ENCODE measurements at regions not wholly inside any gene's neighbourhood (a gene's known extent, or its start where the extent isn't known, plus 50 kb on each side); places are given as distances from the start of the nearest gene placed in this dataset.

DNA sequence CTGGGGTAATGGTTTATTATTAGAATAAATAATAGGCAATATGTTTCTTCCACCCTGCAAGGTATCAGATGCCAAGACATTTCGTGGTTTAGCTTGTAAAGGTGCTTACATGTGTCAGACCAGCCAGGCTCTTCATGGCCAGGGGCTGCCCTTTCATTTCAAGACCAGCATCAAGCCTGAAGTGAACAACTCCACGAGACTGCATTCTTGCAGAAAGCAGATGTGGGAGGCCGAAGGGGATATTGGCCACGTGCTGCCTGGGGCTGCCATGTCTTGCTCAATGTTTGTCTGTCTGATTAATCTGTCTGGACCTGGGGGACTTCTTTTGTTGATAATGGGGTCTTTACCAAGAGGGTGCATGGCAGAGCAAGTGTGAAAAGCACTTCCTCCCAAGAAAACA lies 294.2 kb upstream of the RBFOX1 start:
- no peak for DNase-seq (ENCODE audit: low read depth)
- no peak overlapping the region for H3K4me3 ChIP-seq (ENCODE audit: low read depth, low read length)
- TF ChIP-seq, protein P1, sequence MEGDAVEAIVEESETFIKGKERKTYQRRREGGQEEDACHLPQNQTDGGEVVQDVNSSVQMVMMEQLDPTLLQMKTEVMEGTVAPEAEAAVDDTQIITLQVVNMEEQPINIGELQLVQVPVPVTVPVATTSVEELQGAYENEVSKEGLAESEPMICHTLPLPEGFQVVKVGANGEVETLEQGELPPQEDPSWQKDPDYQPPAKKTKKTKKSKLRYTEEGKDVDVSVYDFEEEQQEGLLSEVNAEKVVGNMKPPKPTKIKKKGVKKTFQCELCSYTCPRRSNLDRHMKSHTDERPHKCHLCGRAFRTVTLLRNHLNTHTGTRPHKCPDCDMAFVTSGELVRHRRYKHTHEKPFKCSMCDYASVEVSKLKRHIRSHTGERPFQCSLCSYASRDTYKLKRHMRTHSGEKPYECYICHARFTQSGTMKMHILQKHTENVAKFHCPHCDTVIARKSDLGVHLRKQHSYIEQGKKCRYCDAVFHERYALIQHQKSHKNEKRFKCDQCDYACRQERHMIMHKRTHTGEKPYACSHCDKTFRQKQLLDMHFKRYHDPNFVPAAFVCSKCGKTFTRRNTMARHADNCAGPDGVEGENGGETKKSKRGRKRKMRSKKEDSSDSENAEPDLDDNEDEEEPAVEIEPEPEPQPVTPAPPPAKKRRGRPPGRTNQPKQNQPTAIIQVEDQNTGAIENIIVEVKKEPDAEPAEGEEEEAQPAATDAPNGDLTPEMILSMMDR (IDR thresholded peaks at IDR 0.05; ENCODE audit: insufficient read depth, low read depth, low read length) = no peak

DNA sequence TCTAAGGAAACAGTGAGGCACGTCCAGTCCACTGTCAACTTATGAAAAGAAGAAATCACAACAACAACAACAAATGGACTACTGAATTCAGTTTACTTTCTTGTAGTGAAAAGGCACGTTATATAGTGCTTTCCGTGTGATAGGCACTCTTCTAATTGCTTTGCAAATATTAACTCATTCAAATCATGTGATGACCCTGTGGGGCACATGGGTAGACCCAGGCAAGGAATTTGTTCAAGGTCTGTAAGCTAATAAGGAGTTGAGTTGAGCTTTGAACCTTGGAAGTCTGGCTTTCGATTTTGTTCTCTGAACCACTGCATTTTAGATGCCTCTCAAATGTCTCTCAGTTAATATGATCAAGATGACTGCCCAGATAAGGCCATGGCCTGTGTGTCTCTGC lies 295.1 kb upstream of the RBFOX1 start:
- DNase-seq (ENCODE audit: low read depth) = no peak
- no peak overlapping the region for H3K4me3 ChIP-seq (ENCODE audit: low read depth, low read length)
- TF ChIP-seq, protein P1 (IDR thresholded peaks at IDR 0.05; ENCODE audit: insufficient read depth, low read depth, low read length) = no peak

DNA sequence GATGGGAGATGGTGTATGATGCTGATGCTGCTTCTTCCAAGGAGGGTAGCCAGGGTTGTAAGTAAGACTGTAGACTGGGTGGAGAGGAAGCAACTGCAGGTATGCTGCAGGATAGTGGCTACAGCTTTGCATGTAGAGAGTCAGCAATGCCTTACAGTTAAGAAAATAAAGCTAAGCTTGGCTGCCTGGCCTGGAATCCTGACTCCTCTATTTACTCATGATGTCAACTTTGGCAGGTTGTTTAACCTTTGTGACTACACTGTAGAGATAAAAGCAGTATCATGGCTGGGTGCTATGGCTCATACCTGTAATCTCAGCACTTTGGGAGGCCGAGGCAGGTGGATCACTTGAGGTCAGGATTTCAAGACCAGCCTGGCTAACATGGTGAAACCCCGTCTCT lies 301.6 kb upstream of the RBFOX1 start:
- no peak for DNase-seq (ENCODE audit: low read depth)
- TF ChIP-seq, protein P1 (IDR thresholded peaks at IDR 0.05; ENCODE audit: insufficient read depth, low read depth, low read length) = no peak
- no peak overlapping the region for H3K4me3 ChIP-seq (ENCODE audit: low read depth, low read length)

DNA sequence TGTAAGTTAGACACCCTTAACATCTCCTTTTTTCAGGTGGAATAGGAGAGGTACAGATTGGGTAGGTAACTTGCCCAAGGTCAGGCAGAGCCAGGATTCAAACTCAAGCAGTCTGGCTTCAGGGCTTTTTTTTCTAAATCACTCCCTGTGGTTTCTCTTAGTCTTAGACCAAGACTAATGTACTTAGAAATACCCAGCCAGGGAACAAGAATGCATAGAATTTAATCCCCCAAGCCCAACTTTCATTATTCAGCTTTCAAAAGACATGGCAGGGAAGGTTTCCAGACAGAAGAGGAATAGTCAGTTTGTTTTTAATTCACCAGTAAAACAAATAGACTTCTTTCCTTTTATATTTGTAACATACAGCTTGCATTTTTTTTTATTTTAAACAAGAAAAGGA lies 305.2 kb upstream of the RBFOX1 start:
- DNase-seq (ENCODE audit: low read depth) = no peak
- no peak overlapping the region for H3K4me3 ChIP-seq (ENCODE audit: low read depth, low read length)
- TF ChIP-seq, protein P1 (IDR thresholded peaks at IDR 0.05; ENCODE audit: insufficient read depth, low read depth, low read length) = no peak

DNA sequence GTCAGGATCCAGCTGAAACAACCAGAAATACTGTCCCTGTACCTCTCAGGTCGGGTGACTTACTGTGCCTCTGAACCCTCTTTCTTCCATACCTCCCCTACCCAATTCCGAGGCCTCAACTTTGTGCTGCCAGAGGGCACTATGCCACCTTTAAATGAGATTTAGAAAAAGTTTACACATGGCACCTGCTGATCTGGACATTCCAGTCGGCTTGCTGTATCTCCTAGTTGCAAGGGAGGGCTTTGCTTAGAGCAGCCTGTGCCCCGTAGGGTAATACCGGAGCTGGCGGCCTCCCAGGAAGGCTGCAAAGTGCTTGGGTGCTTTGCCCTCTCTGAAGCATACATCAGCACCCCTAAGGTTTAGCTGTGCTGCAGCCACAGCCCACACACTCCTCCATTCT lies 306.0 kb upstream of the RBFOX1 start:
- DNase-seq (ENCODE audit: low read depth) = no peak
- TF ChIP-seq, protein P1 (IDR thresholded peaks at IDR 0.05; ENCODE audit: insufficient read depth, low read depth, low read length) = no peak
- H3K4me3 ChIP-seq (ENCODE audit: low read depth, low read length) = no peak overlapping the region

DNA sequence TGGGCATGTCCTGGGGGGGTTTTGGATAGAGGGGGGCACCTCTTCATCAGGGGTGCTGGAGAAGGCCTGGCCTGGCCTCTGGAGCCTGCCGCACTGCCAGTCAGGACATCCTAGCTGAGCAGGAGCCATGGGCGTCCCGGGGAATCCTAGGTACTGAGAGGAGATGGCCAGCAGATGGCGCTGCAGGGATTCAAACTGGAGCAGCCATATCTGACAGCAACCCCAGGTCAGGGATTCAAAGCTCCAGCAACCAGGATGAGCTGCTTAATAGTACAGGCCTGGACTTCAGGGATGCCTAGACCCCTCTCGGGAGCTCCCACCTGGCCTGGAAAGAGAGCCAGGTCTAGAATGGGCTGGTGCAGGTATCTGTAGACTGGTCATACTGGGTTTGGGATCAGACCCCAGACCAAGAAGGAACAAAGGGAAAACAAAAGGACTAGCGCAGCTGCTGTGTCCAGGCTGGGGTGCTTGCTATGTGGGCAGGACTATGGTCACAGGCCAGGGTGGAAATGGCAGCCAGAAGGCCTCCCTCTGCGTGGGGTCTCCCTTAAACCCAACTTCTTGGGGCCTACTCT lies 306.9 kb upstream of the RBFOX1 start:
- TF ChIP-seq, protein P1 (IDR thresholded peaks at IDR 0.05; ENCODE audit: insufficient read depth, low read depth, low read length) = no peak
- H3K4me3 ChIP-seq (ENCODE audit: low read depth, low read length) = no peak overlapping the region
- no peak for DNase-seq (ENCODE audit: low read depth)

DNA sequence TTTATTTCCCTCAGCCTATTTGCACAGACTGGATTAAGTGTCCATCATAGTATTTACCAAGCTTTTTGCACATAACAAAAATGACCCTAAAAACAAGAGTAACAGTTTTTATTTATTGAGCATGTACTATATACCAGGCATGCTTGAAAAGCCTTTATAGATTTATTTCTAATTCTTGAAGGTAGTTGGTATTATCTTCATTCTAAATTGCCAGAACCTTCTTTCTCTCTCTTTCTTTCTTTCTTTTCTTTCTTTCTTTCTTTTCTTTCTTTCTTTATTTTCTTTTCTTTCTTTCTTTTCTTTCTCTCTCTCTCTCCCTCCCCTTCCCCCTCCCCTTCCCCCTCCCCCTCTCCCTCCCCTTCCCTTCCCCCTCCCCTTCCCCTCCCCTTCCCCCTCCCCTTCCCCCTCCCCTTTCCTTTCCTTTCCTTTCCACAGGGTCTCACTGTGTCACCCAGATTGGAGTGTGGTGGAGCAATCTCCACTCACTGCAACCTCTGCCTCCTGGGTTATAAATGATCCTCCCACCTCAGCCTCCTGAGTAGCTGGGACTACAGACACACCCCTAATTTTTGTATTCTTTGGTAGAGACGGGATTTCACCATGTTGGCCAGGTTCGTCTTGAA lies 310.9 kb upstream of the RBFOX1 start:
- TF ChIP-seq, protein P1 (IDR thresholded peaks at IDR 0.05; ENCODE audit: insufficient read depth, low read depth, low read length) = no peak
- no peak for DNase-seq (ENCODE audit: low read depth)
- H3K4me3 ChIP-seq (ENCODE audit: low read depth, low read length) = no peak overlapping the region

Data from fibroblast of villous mesenchyme (primary cell).